Progenitor cell of endocrine pancreas (in vitro differentiated cells): ENCODE measurements at regions not wholly inside any gene's neighbourhood (a gene's known extent, or its start where the extent isn't known, plus 50 kb on each side); places are given as distances from the start of the nearest gene placed in this dataset.

Experiments used
- DNase-seq: peaks from one replicate; pipeline ENCODE4 v3.0.0; 2021; ENCODE audit warnings: low spot score; ENCODE audit not compliant: unreplicated experiment
- H3K27ac Mint-ChIP-seq: 2 replicates; pipeline ENCODE4 v1.8.0; 2021; ENCODE audit warnings: mild to moderate bottlenecking, moderate library complexity, mixed read lengths
- H3K27me3 Mint-ChIP-seq: 2 replicates; pipeline ENCODE4 v1.8.0; 2021; ENCODE audit warnings: mixed read lengths
- H3K36me3 Mint-ChIP-seq: 2 replicates; pipeline ENCODE4 v1.8.0; 2022; ENCODE audit warnings: mixed read lengths; ENCODE audit not compliant: insufficient read depth
- H3K4me1 Mint-ChIP-seq: 2 replicates; pipeline ENCODE4 v1.8.0; 2021; ENCODE audit warnings: low read depth, mixed read lengths
- H3K4me3 Mint-ChIP-seq: 2 replicates; pipeline ENCODE4 v1.8.0; 2021; ENCODE audit warnings: low read depth, mild to moderate bottlenecking, moderate library complexity, mixed read lengths
- H3K9me3 Mint-ChIP-seq: 2 replicates; pipeline ENCODE4 v1.8.0; 2021; ENCODE audit warnings: low read depth, mixed read lengths
- CTCF ChIP-seq: fragments of 200-600 bp; sonication (generic); IDR thresholded peaks from one replicate; pipeline ENCODE4 v1.5.0; 2021; ENCODE audit warnings: antibody characterized with exemption, mild to moderate bottlenecking; ENCODE audit not compliant: unreplicated experiment

DNA sequence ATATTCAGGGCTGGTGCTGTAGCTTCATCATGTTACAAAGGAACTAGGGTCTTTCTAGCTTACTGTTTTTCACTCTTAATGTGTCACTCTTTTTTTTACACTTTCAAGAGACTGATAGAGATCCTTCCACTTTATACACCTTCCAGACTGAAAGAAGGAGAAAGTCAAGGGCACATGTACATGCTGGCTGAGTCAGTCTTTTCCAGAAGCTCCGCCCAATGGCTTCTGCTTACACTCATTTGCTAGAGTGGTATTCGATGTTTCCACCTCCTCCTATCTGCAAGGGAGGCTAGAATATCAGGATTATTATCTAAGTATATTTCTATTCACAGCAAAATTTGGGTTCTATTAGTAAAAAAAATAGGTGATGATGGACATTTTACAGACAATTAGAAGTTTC is 325.8 kb upstream of the OR4E1 start:
- no peaks in the 10 kb centered on the region for H3K36me3 Mint-ChIP-seq
- no peak for DNase-seq
- no peak for TF ChIP-seq CTCF
- no peak overlapping the region for H3K4me3 Mint-ChIP-seq
- H3K27ac Mint-ChIP-seq: no peak overlapping the region
- peaks cover 11% of the 10 kb centered on the region for H3K27me3 Mint-ChIP-seq
- no peaks in the 10 kb centered on the region for H3K9me3 Mint-ChIP-seq
- peaks cover 6% of the 10 kb centered on the region for H3K4me1 Mint-ChIP-seq

DNA sequence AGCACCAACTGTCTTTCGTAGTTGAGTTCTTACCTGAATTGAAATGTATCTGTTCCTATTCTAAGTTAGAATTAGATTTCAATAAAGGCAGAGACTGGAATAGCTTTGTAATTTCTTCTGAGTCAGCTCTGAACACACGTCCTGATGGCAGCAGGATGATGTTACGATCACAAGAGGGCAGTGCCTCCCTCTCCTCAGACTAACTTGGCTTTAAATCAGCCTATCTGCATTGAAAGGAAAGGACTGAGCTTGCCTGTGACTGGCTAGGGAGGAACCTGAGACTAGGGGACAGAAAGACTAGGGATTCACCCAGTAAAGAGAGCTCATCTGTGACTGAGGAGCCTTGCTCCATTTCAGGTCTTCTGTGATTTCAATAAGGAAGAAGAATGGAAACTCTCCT is 323.7 kb upstream of the OR4E1 start:
- Mint-ChIP-seq H3K4me3 (no peak overlapping the region), H3K9me3 (no peaks in the 10 kb centered on the region), H3K4me1 (no peaks in the 10 kb centered on the region), H3K36me3 (no peaks in the 10 kb centered on the region), H3K27ac (peak overlapping the region; percentile 35), H3K27me3 (peaks cover 9% of the 10 kb centered on the region)
- TF ChIP-seq CTCF: peak; percentile 48
- no peak for DNase-seq

GRCh38 chr14:21995332-21995731 is 321.7 kb upstream of the OR4E1 start:
- H3K27me3 Mint-ChIP-seq: peaks cover 11% of the 10 kb centered on the region
- H3K4me1 Mint-ChIP-seq: no peaks in the 10 kb centered on the region
- no peaks in the 10 kb centered on the region for H3K9me3 Mint-ChIP-seq
- DNase-seq: no peak
- no peak for TF ChIP-seq CTCF
- no peak overlapping the region for H3K27ac Mint-ChIP-seq
- no peak overlapping the region for H3K4me3 Mint-ChIP-seq
- H3K36me3 Mint-ChIP-seq: no peaks in the 10 kb centered on the region

DNA sequence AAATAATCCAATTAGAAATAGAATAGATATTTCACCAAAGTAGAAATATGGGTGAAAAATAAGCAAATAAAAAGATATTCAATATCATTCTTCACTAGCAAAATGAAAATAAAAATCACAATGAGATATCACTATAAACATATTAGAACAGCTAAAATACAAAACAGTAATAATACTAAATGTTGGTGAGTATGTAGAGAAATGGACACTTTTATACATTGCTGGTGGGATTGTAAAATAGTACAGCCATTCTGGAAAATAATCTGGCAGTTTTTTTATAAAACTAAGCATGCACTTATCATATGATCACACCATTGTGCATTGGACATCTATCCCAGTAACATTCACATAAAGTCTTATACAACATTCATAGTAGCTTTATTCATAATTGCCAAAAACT is 320.2 kb upstream of the OR4E1 start:
- Mint-ChIP-seq H3K4me1 (no peaks in the 10 kb centered on the region), H3K9me3 (no peaks in the 10 kb centered on the region), H3K27ac (no peak overlapping the region), H3K36me3 (no peaks in the 10 kb centered on the region), H3K27me3 (peaks cover 14% of the 10 kb centered on the region), H3K4me3 (no peak overlapping the region)
- no peak for TF ChIP-seq CTCF
- no peak for DNase-seq

DNA sequence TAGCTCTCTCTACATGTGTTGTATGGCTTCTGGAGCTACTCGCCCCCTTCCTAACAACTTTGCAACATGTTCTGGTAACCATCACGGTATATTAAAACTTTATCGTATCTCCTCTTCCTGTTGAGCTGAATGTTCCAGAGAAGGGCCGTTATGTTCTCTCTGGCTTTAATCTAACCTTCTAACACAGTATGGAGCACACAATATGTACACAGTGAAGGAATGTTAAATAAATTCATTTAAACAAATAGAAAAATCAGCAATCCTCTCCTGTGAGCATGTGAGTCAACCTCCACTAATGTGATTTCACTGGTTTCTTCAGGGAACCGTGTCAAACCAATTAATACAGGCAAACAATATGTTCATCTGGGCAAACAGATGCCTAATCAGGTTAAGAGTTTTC is 319.5 kb upstream of the OR4E1 start:
- Mint-ChIP-seq H3K27ac (no peak overlapping the region), H3K27me3 (peaks cover 18% of the 10 kb centered on the region), H3K36me3 (no peaks in the 10 kb centered on the region), H3K9me3 (no peaks in the 10 kb centered on the region), H3K4me1 (no peaks in the 10 kb centered on the region), H3K4me3 (no peak overlapping the region)
- no peak for DNase-seq
- TF ChIP-seq CTCF: no peak
